Left lung (tissue), 4 donors: ENCODE measurements at regions not wholly inside any gene's neighbourhood (a gene's known extent, or its start where the extent isn't known, plus 50 kb on each side); places are given as distances from the start of the nearest gene placed in this dataset.
A peak's percentile ranks its signal among the peaks of the same experiment; 100 is the strongest.

ENCODE experiments used
- ATAC-seq: fragments of 200-7000 bp; cut with Tn5 transposase; one replicate; pipeline ENCODE4 v1.9.1; 2020; ENCODE audit warnings: moderate library complexity
- DNase-seq, 4 donors: peaks; one replicate each; pipeline ENCODE4 v3.0.0-alpha.2; 2013 to 2020
- H3K27ac ChIP-seq, 2 donors: fragments of 200-600 bp; sonication (generic) in 1 of 2; one replicate each; pipeline versions ENCODE4 v1.5.0 to v1.8.0; 2020 to 2021
- H3K27me3 ChIP-seq, 2 donors: fragments of 200-600 bp; sonication (generic) in 1 of 2; one replicate each; pipeline versions ENCODE4 v1.5.0 to v1.8.0; 2020 to 2021
- H3K36me3 ChIP-seq, 2 donors: fragments of 200-600 bp; sonication (generic) in 1 of 2; one replicate each; pipeline versions ENCODE4 v1.5.0 to v1.8.0; 2020 to 2021
- H3K4me1 ChIP-seq, 2 donors: fragments of 200-600 bp; one replicate each; pipeline ENCODE4 v1.8.0; 2021
- H3K4me3 ChIP-seq, 2 donors: fragments of 200-600 bp; sonication (generic) in 1 of 2; one replicate each; pipeline versions ENCODE4 v1.5.0 to v1.8.0; 2020 to 2021; ENCODE audit warnings: mild to moderate bottlenecking in 1 of 2
- H3K9me3 ChIP-seq, 2 donors: fragments of 200-600 bp; sonication (generic) in 1 of 2; one replicate each; pipeline versions ENCODE4 v1.5.0 to v1.8.0; 2020 to 2021
- intact Hi-C, 2 donors: fragments of 100-400 bp; cut with DNase I; formaldehyde crosslinking; loops; one replicate each; pipeline versions ENCODE4 v1.11.2 to v1.14.2; 2022
- TF ChIP-seq, protein P1 (sequence below), 2 donors: fragments of 200-600 bp; sonication (generic) in 1 of 2; IDR thresholded peaks; one replicate each; pipeline versions ENCODE4 v1.5.0 to v1.8.0; 2021; ENCODE audit warnings: antibody characterized with exemption in 2 of 2
- donor health status: DM: no; HTN: yes; CAD: no.
- donor health status: DM: no; HTN: no; CAD: no.

DNA sequence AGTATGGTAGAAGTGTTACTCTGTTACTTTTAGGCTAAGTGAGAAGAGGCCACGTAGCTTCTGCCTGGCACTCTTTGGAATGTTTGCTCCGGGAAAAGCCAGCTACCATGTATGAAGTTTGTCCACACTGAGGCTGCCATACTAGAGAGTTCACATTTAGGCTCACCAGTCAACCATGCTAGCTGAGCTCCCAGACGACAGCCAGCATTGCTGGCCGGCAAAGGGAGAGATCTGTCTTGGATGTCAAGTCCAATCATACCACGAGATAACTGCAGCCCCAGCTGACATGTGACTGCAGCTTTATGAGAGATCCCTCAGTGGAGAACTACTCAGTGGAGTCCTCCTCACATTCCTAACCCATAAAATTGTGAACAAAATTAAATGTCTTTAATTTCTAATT is 321.2 kb upstream of the F9 start:
- no peak overlapping the region for H3K27ac ChIP-seq
- ATAC-seq (no peak), DNase-seq (no peak)
- H3K4me1 ChIP-seq: peaks cover 0 to 3% of the 10 kb centered on the region in 2 donors
- no peak overlapping the region for H3K4me3 ChIP-seq
- H3K9me3 ChIP-seq: no peaks in the 10 kb centered on the region
- TF ChIP-seq, protein P1, sequence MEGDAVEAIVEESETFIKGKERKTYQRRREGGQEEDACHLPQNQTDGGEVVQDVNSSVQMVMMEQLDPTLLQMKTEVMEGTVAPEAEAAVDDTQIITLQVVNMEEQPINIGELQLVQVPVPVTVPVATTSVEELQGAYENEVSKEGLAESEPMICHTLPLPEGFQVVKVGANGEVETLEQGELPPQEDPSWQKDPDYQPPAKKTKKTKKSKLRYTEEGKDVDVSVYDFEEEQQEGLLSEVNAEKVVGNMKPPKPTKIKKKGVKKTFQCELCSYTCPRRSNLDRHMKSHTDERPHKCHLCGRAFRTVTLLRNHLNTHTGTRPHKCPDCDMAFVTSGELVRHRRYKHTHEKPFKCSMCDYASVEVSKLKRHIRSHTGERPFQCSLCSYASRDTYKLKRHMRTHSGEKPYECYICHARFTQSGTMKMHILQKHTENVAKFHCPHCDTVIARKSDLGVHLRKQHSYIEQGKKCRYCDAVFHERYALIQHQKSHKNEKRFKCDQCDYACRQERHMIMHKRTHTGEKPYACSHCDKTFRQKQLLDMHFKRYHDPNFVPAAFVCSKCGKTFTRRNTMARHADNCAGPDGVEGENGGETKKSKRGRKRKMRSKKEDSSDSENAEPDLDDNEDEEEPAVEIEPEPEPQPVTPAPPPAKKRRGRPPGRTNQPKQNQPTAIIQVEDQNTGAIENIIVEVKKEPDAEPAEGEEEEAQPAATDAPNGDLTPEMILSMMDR (IDR thresholded peaks at IDR 0.05): no peak
- H3K36me3 ChIP-seq: no peaks in the 10 kb centered on the region
- peaks cover 0 to 35% of the 10 kb centered on the region in 2 donors for H3K27me3 ChIP-seq
- intact Hi-C loops: no loop called here

DNA sequence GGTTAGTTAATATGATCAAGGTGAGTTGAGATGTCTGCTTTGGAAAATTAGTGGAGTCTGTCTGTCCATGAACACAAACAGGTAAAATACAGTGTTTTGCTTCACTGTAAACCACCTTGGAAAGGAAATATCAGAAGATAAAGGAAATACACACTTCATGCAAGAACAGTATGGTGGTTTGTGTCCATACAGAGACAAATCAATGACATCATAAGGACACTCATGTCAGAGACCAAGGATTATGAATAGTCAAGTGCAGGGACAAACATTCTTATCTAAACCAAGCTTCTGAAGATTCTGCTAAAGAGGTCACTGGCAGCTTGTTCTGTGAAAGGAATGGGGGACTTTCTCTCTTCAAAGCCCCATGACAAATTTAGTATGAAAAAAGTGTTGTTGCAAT is 322.9 kb upstream of the F9 start:
- TF ChIP-seq, protein P1 (IDR thresholded peaks at IDR 0.05): no peak
- peaks cover 0 to 51% of the 10 kb centered on the region in 2 donors for H3K27me3 ChIP-seq
- intact Hi-C loops: no loop called here
- DNase-seq: no peak
- H3K4me1 ChIP-seq: peaks cover 0 to 3% of the 10 kb centered on the region in 2 donors
- H3K4me3 ChIP-seq: no peak overlapping the region
- no peak for ATAC-seq
- no peak overlapping the region for H3K27ac ChIP-seq
- no peaks in the 10 kb centered on the region for H3K36me3 ChIP-seq
- H3K9me3 ChIP-seq: no peaks in the 10 kb centered on the region

DNA sequence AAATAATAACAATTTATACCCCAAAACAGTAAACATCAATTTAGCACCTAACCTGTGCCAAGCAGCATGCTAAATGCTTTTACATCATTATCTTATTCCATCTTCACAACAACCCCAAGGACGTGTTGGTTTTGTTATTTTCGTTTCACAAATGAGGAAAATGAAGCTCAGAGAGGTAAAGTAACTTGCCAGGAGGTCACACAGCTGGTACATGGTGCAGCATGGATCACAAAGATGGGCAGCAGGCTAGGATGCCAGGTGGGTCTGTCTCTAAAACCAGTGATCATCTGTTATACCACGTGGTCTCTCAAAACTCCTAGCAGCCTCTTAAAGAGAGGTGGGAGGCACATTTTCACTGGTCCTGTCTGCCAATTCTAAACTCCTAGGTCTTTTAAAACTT is 323.6 kb upstream of the F9 start:
- Histone ChIP-seq H3K4me3 (no peak overlapping the region), H3K27ac (no peak overlapping the region), H3K9me3 (no peaks in the 10 kb centered on the region), H3K36me3 (no peaks in the 10 kb centered on the region), H3K27me3 (peaks cover 0 to 54% of the 10 kb centered on the region in 2 donors), H3K4me1 (peaks cover 0 to 3% of the 10 kb centered on the region in 2 donors)
- TF ChIP-seq, protein P1 (IDR thresholded peaks at IDR 0.05): no peak
- intact Hi-C loops: no loop called here
- DNase-seq (no peak), ATAC-seq (no peak)

DNA sequence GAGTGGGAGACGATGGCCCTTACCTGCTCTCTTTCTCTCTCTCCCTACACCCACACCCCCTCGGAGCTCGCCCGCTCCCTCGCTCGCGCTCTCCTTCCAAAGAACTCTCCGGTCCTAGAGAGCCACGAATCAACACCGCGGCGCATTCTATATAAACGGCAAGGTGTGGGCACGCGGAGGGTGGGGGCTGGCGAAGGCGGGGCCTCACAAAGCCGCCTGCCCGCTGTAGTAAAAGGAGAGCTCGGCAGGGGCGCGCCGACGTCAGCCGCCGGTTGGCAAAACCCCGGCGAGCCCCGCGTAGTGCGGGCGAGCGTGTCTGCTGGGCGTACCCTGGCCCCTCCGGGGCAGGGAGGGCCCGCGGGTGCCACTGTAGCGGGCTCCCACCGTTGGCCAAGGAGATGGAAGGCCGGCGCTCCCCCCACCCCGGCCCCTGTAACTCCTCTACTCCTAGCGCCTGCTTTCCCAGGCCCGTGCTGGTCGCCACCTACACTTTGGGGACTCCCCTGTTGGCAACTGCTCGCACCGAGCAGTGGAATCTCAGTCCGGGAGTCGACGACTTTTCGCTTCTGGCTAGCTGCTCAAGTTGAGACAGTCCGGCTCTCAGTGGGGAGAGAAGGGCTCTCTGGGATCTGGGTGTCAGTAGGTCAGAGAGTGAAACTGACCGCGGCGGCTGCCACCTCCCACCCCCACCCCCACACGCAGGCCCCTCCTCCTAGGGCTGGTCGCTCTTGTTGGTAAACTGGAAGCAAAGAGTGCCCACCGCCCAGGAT is 325.5 kb upstream of the F9 start:
- intact Hi-C loops: no loop called here
- DNase-seq: peak in 2 of 4 donors; percentile 47 to 81
- Histone ChIP-seq H3K9me3 (no peaks in the 10 kb centered on the region), H3K36me3 (no peaks in the 10 kb centered on the region), H3K4me1 (peaks cover 0 to 3% of the 10 kb centered on the region in 2 donors), H3K27ac (peak overlapping the region in 1 of 2 donors; percentile 61), H3K4me3 (peak overlapping the region; percentile 24 to 45), H3K27me3 (peaks cover 0 to 54% of the 10 kb centered on the region in 2 donors)
- ATAC-seq: peak; percentile 81
- TF ChIP-seq, protein P1 (IDR thresholded peaks at IDR 0.05): no peak

DNA sequence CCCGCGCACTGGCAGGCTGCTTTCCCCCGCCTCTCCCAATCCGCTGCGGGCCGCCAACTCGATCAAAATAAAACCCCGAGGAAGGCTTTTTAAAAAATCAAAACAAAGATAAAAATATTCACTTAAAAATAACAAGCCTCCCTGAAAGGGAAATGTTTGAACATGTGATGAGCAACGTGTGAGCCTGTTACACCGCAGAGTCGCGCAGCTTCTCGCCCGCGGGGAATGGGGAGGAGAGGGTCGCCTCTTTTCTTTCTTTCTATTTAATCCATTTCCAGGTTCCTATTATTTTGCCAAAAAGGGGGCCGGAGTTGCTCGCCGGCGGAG is 326.0 kb upstream of the F9 start:
- H3K36me3 ChIP-seq: no peaks in the 10 kb centered on the region
- DNase-seq (no peak), ATAC-seq (no peak)
- no peaks in the 10 kb centered on the region for H3K9me3 ChIP-seq
- TF ChIP-seq, protein P1 (IDR thresholded peaks at IDR 0.05): no peak
- intact Hi-C loops: no loop called here
- H3K27ac ChIP-seq: peak overlapping the region in 1 of 2 donors; percentile 37
- H3K4me1 ChIP-seq: peaks cover 0 to 3% of the 10 kb centered on the region in 2 donors
- peaks cover 0 to 54% of the 10 kb centered on the region in 2 donors for H3K27me3 ChIP-seq
- peak overlapping the region; percentile 19 to 45 for H3K4me3 ChIP-seq
